ENCODE measurements at regions not wholly inside any gene's neighbourhood (a gene's known extent, or its start where the extent isn't known, plus 50 kb on each side); places are given as distances from the start of the nearest gene placed in this dataset.

- no peak overlapping the region for H4K91ac ChIP-seq (replicated peaks; ENCODE audit: insufficient read length, low read length)
- H3K23ac ChIP-seq (ENCODE audit: insufficient read length), result no peak overlapping the region
- no peak overlapping the region for H2AFZ ChIP-seq (ENCODE audit: low read length)
- no peak overlapping the region for H4K8ac ChIP-seq (ENCODE audit: extremely low read depth, insufficient read depth, low read length)
- FAIRE-seq (no peak), DNase-seq (ENCODE audit: low read depth in 1 of 2, low spot score in 2 of 2) (no peak)
- no peak overlapping the region for H2BK20ac ChIP-seq (ENCODE audit: low read length)
- H4K20me1 ChIP-seq (replicated peaks in 1 of 2; ENCODE audit: control insufficient read depth in 1 of 2, insufficient read depth in 2 of 2, low read length in 2 of 2), result no peaks in the 10 kb centered on the region
- no peak overlapping the region for H2AK5ac ChIP-seq (ENCODE audit: low read depth, low read length)
- POLR2A ChIA-PET (ENCODE audit: partially characterized antibody), result no interaction called here
- peaks cover 36 to 45% of the 10 kb centered on the region in 2 experiments for H3K9me3 ChIP-seq (ENCODE audit: insufficient read depth in 2 of 2, low read depth in 1 of 2, low read length in 1 of 2)
- no peak overlapping the region for H3K4me2 ChIP-seq (ENCODE audit: insufficient read depth in 1 of 2, low read depth in 2 of 2, low read length in 2 of 2)
- no peak overlapping the region for H2BK12ac ChIP-seq (ENCODE audit: low read depth, low read length)
- TF ChIP-seq SIN3A (conservative IDR thresholded peaks at IDR 0.05 in 1 of 2, IDR thresholded peaks at IDR 0.05 in 1 of 2; ENCODE audit: low read depth in 1 of 2, low read length in 2 of 2) (no peak), E2F6 (IDR thresholded peaks at IDR 0.05) (no peak), JUN (IDR thresholded peaks at IDR 0.05; ENCODE audit: low read depth, low read length) (no peak), TBP (IDR thresholded peaks at IDR 0.05; ENCODE audit: low read depth, low read length) (no peak), SIX5 (IDR thresholded peaks at IDR 0.05; ENCODE audit: low read depth, low read length) (no peak), CEBPB (IDR thresholded peaks at IDR 0.05; ENCODE audit: low read depth, low read length) (no peak), POU5F1 (IDR thresholded peaks at IDR 0.05; ENCODE audit: low read depth, low read length) (no peak), SIRT6 (IDR thresholded peaks at IDR 0.05; ENCODE audit: low read length) (no peak), TEAD4 (IDR thresholded peaks at IDR 0.05; ENCODE audit: low read depth, low read length) (no peak), FOSL1 (IDR thresholded peaks at IDR 0.05; ENCODE audit: insufficient read depth, low read depth, low read length) (no peak), SRF (IDR thresholded peaks at IDR 0.05; ENCODE audit: low read depth, low read length) (no peak), BCL11A (IDR thresholded peaks at IDR 0.05; ENCODE audit: low read depth in 2 of 2, low read length in 2 of 2) (no peak), EP300 (IDR thresholded peaks at IDR 0.05; ENCODE audit: borderline replicate concordance in 1 of 2, low read depth in 2 of 2, low read length in 2 of 2) (no peak)
- no peak overlapping the region for H4K5ac ChIP-seq (ENCODE audit: insufficient read length, low read depth, low read length)
- H3K56ac ChIP-seq (replicated peaks; ENCODE audit: insufficient read length, low read depth, low read length), result no peak overlapping the region
- H2BK5ac ChIP-seq (ENCODE audit: low read depth, low read length), result no peak overlapping the region
- H3K4ac ChIP-seq (replicated peaks; ENCODE audit: insufficient read length, low read depth, low read length), result no peak overlapping the region
- H3K18ac ChIP-seq (ENCODE audit: extremely low read depth, low read length), result no peak overlapping the region
- no peaks in the 10 kb centered on the region for H3K79me1 ChIP-seq (ENCODE audit: low read depth, low read length)
- CTCF ChIA-PET (ENCODE audit: partially characterized antibody), result no interaction called here
- no peaks in the 10 kb centered on the region for H3K23me2 ChIP-seq (ENCODE audit: low read depth, low read length)
- H3K9ac ChIP-seq (replicated peaks in 1 of 4; ENCODE audit: extremely low read depth in 1 of 4, low read depth in 3 of 4, low read length in 3 of 4), result no peak overlapping the region
- WGBS, 2 experiments (ENCODE audit: extremely low coverage in 1 of 2, insufficient coverage in 1 of 2, insufficient read length in 1 of 2, insufficient replicate concordance in 2 of 2, low coverage in 1 of 2, low lambda C conversion rate in 2 of 2, missing lambda C conversion rate in 1 of 2), result 94% methylated on average over 3 of the region's 3 CpGs; no CpG with 5 or more reads in 1 of the 2 experiments
- no peaks in the 10 kb centered on the region for H3K4me1 ChIP-seq (replicated peaks in 1 of 4; ENCODE audit: control insufficient read depth in 3 of 4, insufficient read depth in 4 of 4, low read length in 3 of 4)
- no peaks in the 10 kb centered on the region for H3K79me2 ChIP-seq (ENCODE audit: control insufficient read depth in 1 of 2, insufficient read depth in 2 of 2, low read length in 2 of 2)
- H3K36me3 ChIP-seq (ENCODE audit: control insufficient read depth in 2 of 4, insufficient read depth in 4 of 4, low read length in 3 of 4), result peaks cover 0 to 4% (median 0%) of the 10 kb centered on the region in 4 experiments; a peak in 1 of 8 replicates
- no peak overlapping the region for H2BK15ac ChIP-seq (ENCODE audit: low read length)
- H3K27me3 ChIP-seq (replicated peaks in 1 of 4; ENCODE audit: control insufficient read depth in 3 of 4, extremely low read depth in 1 of 4, insufficient read depth in 3 of 4, low read length in 3 of 4), result no peaks in the 10 kb centered on the region
- no peak overlapping the region for H2BK120ac ChIP-seq (replicated peaks; ENCODE audit: low read depth, low read length)
- no peak overlapping the region for H3K14ac ChIP-seq (ENCODE audit: insufficient read length)
- H3K27ac ChIP-seq (ENCODE audit: low read depth, low read length), result no peak overlapping the region
- H3K4me3 ChIP-seq (ENCODE audit: extremely low read depth in 1 of 4, insufficient read depth in 2 of 4, low read depth in 3 of 4, low read length in 4 of 4), result no peak overlapping the region
Observed at GRCh38 chr1:184291701-184292100, 95.1 kb upstream of the C1orf21 start.
